K562 (cell line): ENCODE measurements at regions not wholly inside any gene's neighbourhood (a gene's known extent, or its start where the extent isn't known, plus 50 kb on each side); places are given as distances from the start of the nearest gene placed in this dataset.

Experiments
- ATAC-seq: fragments of 200-7000 bp; cut with Tn5 transposase; 3 replicates; pipeline ENCODE4 v1.9.1; 2020; ENCODE audit warnings: moderate library complexity
- BruUV-seq: library from RNA; stranded (reverse); fragments of 400-500 nt; replicated peaks from 2 replicates; lab custom pipeline; 2021; lab: Mats Ljungman, UMichigan
- CTCF ChIA-PET: fragments of 300-600 bp; formaldehyde crosslinking; extraction: SDS; loops from one replicate; lab custom pipeline; 2021; ENCODE audit warnings: low intra/inter-chr PET ratio; lab: Yijun Ruan, JAX
- POLR2A ChIA-PET: fragments of 300-600, 350-650 bp; sonication (Branson Sonifier 250); formaldehyde crosslinking; extraction: SDS; loops from one replicate; lab custom pipeline; 2021; ENCODE audit warnings: antibody characterized with exemption, inconsistent platforms; lab: Yijun Ruan, JAX
- DNase-seq, 4 experiments: peaks; one replicate each; pipeline versions ENCODE4 v3.0.0 to v3.0.0-alpha.2; 2011 to 2018; ENCODE audit warnings: low spot score in 3 of 4, mixed read lengths in 3 of 4; ENCODE audit errors: extremely low read depth in 1 of 4
- FAIRE-seq: peaks from 2 replicates; lab custom pipeline; 2011; peaks lifted over from hg19 to GRCh38; lab: Jason Lieb, UNC
- H2AFZ ChIP-seq: 2 replicates; pipeline ENCODE4 v1.6.0; 2011; ENCODE audit warnings: low read depth, low read length, control low read depth, inconsistent platforms
- H3K27ac ChIP-seq: fragments of 200-600 bp; 3 replicates; pipeline ENCODE4 v1.8.0; 2011; ENCODE audit warnings: low read depth, mild to moderate bottlenecking, control low read depth, inconsistent platforms, low read length, moderate library complexity, mixed read lengths; ENCODE audit errors: extremely low read depth
- H3K27me3 ChIP-seq, 2 experiments: fragments of 300-600 bp in 1 of 2; 2 replicates in 1 of 2; 3 replicates in 1 of 2; pipeline versions ENCODE4 v1.6.0 to v1.8.0; 2011; ENCODE audit warnings: inconsistent platforms in 2 of 2, low read length in 2 of 2, mild to moderate bottlenecking in 1 of 2, mixed read lengths in 1 of 2, moderate library complexity in 1 of 2; ENCODE audit not compliant: control insufficient read depth in 2 of 2, insufficient read depth in 2 of 2
- H3K36me3 ChIP-seq: fragments of 300-600 bp; 3 replicates; pipeline ENCODE4 v1.8.0; 2011; ENCODE audit warnings: mild to moderate bottlenecking, low read length, inconsistent platforms; ENCODE audit not compliant: control insufficient read depth, insufficient read depth
- H3K4me1 ChIP-seq, 2 experiments: fragments of 200-600 bp in 1 of 2; replicated peaks in 1 of 2; 2 replicates in 1 of 2; 3 replicates in 1 of 2; pipeline versions ENCODE4 v1.5.1 to v1.8.0; 2011; ENCODE audit warnings: inconsistent platforms in 2 of 2, low read length in 2 of 2, mild to moderate bottlenecking in 1 of 2, mixed read lengths in 1 of 2, moderate library complexity in 1 of 2; ENCODE audit not compliant: control insufficient read depth in 2 of 2, insufficient read depth in 2 of 2
- H3K4me2 ChIP-seq: 2 replicates; pipeline ENCODE4 v1.6.1; 2011; ENCODE audit warnings: low read length, control low read depth, inconsistent platforms, mixed read lengths; ENCODE audit not compliant: insufficient read depth
- H3K4me3 ChIP-seq: fragments of 200-600 bp; sonication (generic), shearing (Covaris generic); 2 replicates; pipeline ENCODE4 v1.5.1; 2016; ENCODE audit warnings: control low read depth, inconsistent platforms
- H3K79me2 ChIP-seq: fragments of 200-600 bp; 3 replicates; pipeline ENCODE4 v1.8.0; 2011; ENCODE audit warnings: low read length, inconsistent platforms; ENCODE audit not compliant: control insufficient read depth, insufficient read depth
- H3K9ac ChIP-seq, 2 experiments: 2 replicates each; pipeline versions ENCODE4 v1.6.0 to v1.6.1; 2011; ENCODE audit warnings: low read depth in 2 of 2, low read length in 2 of 2, control low read depth in 1 of 2, inconsistent platforms in 1 of 2, mild to moderate bottlenecking in 1 of 2, mixed read lengths in 1 of 2; ENCODE audit not compliant: insufficient read depth in 1 of 2
- H3K9me1 ChIP-seq: one replicate; pipeline ENCODE4 v1.6.0; 2011; ENCODE audit warnings: inconsistent platforms, mild to moderate bottlenecking, low read length, moderate library complexity; ENCODE audit not compliant: control insufficient read depth, insufficient read depth
- H3K9me3 ChIP-seq: replicated peaks from 2 replicates; pipeline ENCODE4 v1.5.1; 2011; ENCODE audit warnings: low read depth, low read length, inconsistent platforms; ENCODE audit not compliant: control insufficient read depth, insufficient read depth
- H4K20me1 ChIP-seq: replicated peaks from 2 replicates; pipeline ENCODE4 v1.6.1; 2011; ENCODE audit warnings: low read length, inconsistent platforms, mixed read lengths; ENCODE audit not compliant: control insufficient read depth, insufficient read depth
- CUX1 ChIP-seq: fragments of 200-800 bp; sonication (Bioruptor generic); IDR thresholded peaks from 2 replicates; pipeline ENCODE4 v1.6.1; 2016; ENCODE audit warnings: missing genetic modification characterization, missing compliant biosample characterization
- GABPB2 ChIP-seq: fragments of 250-450 bp; sonication (Bioruptor Pico); conservative IDR thresholded peaks from 2 replicates; pipeline ENCODE4 v1.5.1; 2021; ENCODE audit warnings: mild to moderate bottlenecking
- NR1H2 ChIP-seq: sonication (generic); formaldehyde crosslinking; IDR thresholded peaks from 2 replicates; pipeline ENCODE4 v1.4.0; 2020; ENCODE audit warnings: mild to moderate bottlenecking, missing genetic modification reagents
- PRPF4 ChIP-seq: fragments of 200-400 bp; formaldehyde crosslinking; IDR thresholded peaks from one replicate; pipeline ENCODE4 v1.6.1; 2017; ENCODE audit warnings: low read length, low read depth, mild to moderate bottlenecking; ENCODE audit not compliant: insufficient read depth, poor library complexity, severe bottlenecking
- RAD21 ChIP-seq, 2 experiments: fragments of 250-450 bp in 1 of 2; fragments of 450-650 bp in 1 of 2; sonication (Bioruptor Pico) in 1 of 2; formaldehyde crosslinking in 1 of 2; IDR thresholded peaks in 1 of 2; conservative IDR thresholded peaks in 1 of 2; 2 replicates each; pipeline versions ENCODE4 v1.4.0 to v1.8.0; 2020 to 2022; ENCODE audit warnings: mild to moderate bottlenecking in 2 of 2, moderate library complexity in 1 of 2
- SREBF1 ChIP-seq: fragments of 150-350 bp; IDR thresholded peaks from 2 replicates; pipeline ENCODE4 v1.6.1; 2014; ENCODE audit warnings: antibody characterized with exemption, low read depth, low read length, borderline replicate concordance
- ZEB2 ChIP-seq: fragments of 450-650 bp; IDR thresholded peaks from 2 replicates; pipeline ENCODE4 v1.6.1; 2016
- ZNF77 ChIP-seq: fragments of 250-450 bp; sonication (Bioruptor Pico); IDR thresholded peaks from 2 replicates; pipeline ENCODE4 v1.5.0; 2020
- in situ Hi-C: fragments of 300-500 bp; cut with MboI; formaldehyde crosslinking; loops from 4 replicates; pipeline ENCODE4 v1.15.0; 2018; ENCODE audit warnings: inconsistent platforms, mixed read lengths
- intact Hi-C: fragments of 100-400 bp; cut with micrococcal nuclease; formaldehyde crosslinking; loops from 2 replicates; pipeline ENCODE4 v1.14.2; 2022
- TF ChIP-seq, protein P1 (sequence below): fragments of 450-650 bp; formaldehyde crosslinking; IDR thresholded peaks from 2 replicates; pipeline ENCODE4 v1.4.0; 2020; ENCODE audit warnings: mild to moderate bottlenecking, moderate library complexity

- Histone ChIP-seq H3K9me1 (no peaks in the 10 kb centered on the region), H3K9ac (no peak overlapping the region), H3K27me3 (no peaks in the 10 kb centered on the region), H3K4me2 (no peak overlapping the region), H2AFZ (no peak overlapping the region), H3K4me1 (no peaks in the 10 kb centered on the region), H3K9me3 (no peaks in the 10 kb centered on the region), H3K27ac (no peak overlapping the region), H3K36me3 (no peaks in the 10 kb centered on the region), H4K20me1 (no peaks in the 10 kb centered on the region), H3K4me3 (no peak overlapping the region), H3K79me2 (no peaks in the 10 kb centered on the region)
- no peak for TF ChIP-seq CUX1 (CRISPR knock-in tag)
- TF ChIP-seq GABPB2 = no peak
- TF ChIP-seq NR1H2 (CRISPR knock-in tag) = no peak
- TF ChIP-seq ZNF77 (CRISPR knock-in tag) = no peak
- TF ChIP-seq, protein P1, sequence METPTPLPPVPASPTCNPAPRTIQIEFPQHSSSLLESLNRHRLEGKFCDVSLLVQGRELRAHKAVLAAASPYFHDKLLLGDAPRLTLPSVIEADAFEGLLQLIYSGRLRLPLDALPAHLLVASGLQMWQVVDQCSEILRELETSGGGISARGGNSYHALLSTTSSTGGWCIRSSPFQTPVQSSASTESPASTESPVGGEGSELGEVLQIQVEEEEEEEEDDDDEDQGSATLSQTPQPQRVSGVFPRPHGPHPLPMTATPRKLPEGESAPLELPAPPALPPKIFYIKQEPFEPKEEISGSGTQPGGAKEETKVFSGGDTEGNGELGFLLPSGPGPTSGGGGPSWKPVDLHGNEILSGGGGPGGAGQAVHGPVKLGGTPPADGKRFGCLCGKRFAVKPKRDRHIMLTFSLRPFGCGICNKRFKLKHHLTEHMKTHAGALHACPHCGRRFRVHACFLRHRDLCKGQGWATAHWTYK (CRISPR knock-in tag) = no peak
- no peak for TF ChIP-seq PRPF4
- no peak for TF ChIP-seq RAD21 (CRISPR knock-in tag; conservative IDR thresholded peaks at IDR 0.05 in 1 of 2, IDR thresholded peaks at IDR 0.05 in 1 of 2)
- TF ChIP-seq ZEB2 = no peak
- TF ChIP-seq SREBF1 = no peak
- ChIA-PET POLR2A (no interaction called here), CTCF (no interaction called here)
- no peak for DNase-seq
- no peak for ATAC-seq
- intact Hi-C loops (no loop called here), in situ Hi-C loops (no loop called here)
- no TSS peak for BruUV-seq
- FAIRE-seq = no peak
These were observed 480.3 kb upstream of the TNP1 start for GRCh38 chr2:217340176-217340575.
